B cell (primary cell): ENCODE measurements at regions not wholly inside any gene's neighbourhood (a gene's known extent, or its start where the extent isn't known, plus 50 kb on each side); places are given as distances from the start of the nearest gene placed in this dataset.

Experiments used
- ATAC-seq: fragments of 200-7000 bp; cut with Tn5 transposase; one replicate; pipeline ENCODE4 v1.10.0; 2021; ENCODE audit warnings: low read depth, mild to moderate bottlenecking, moderate number of reproducible peaks, moderate library complexity
- CTCF ChIA-PET: fragments of 350-600 bp; sonication (Branson Sonifier 250); formaldehyde crosslinking; loops from one replicate; lab custom pipeline; 2021; ENCODE audit warnings: antibody characterized with exemption, inconsistent platforms; lab: Charles Lee
- POLR2A ChIA-PET: fragments of 350-600 bp; sonication (Branson Sonifier 250); formaldehyde crosslinking; loops from one replicate; lab custom pipeline; 2021; ENCODE audit warnings: antibody characterized with exemption; lab: Charles Lee
- DNase-seq: peaks from one replicate; pipeline ENCODE4 v3.0.0; 2013
- H2AFZ ChIP-seq: 2 replicates; pipeline ENCODE4 v1.6.1; 2012; ENCODE audit warnings: mild to moderate bottlenecking, low read depth, low read length; ENCODE audit not compliant: insufficient read depth, poor library complexity, severe bottlenecking
- H3K27ac ChIP-seq, 2 donors: 1 replicate in 1 of 2; 2 replicates in 1 of 2; pipeline ENCODE4 v1.5.1; 2012 to 2013; ENCODE audit warnings: low read length in 2 of 2, mild to moderate bottlenecking in 2 of 2, moderate library complexity in 1 of 2
- H3K27me3 ChIP-seq, 4 experiments: fragments of 200-600 bp in 1 of 4; sonication (generic) in 1 of 4; replicated peaks in 1 of 4; 1 replicate in 2 of 4; 2 replicates in 2 of 4; pipeline versions ENCODE4 v1.6.1 to v1.7.0; 2013 to 2016; ENCODE audit warnings: low read length in 3 of 4, mild to moderate bottlenecking in 2 of 4, mixed read lengths in 1 of 4, moderate library complexity in 1 of 4; ENCODE audit not compliant: insufficient read depth in 4 of 4, control insufficient read depth in 3 of 4; ENCODE audit errors: control extremely low read depth in 1 of 4
- H3K36me3 ChIP-seq, 2 experiments: replicated peaks in 1 of 2; 1 replicate in 1 of 2; 2 replicates in 1 of 2; pipeline versions ENCODE4 v1.6.1 to v1.7.1; 2013; ENCODE audit warnings: low read length in 1 of 2; ENCODE audit not compliant: insufficient read depth in 2 of 2, control insufficient read depth in 1 of 2; ENCODE audit errors: control extremely low read depth in 1 of 2, extremely low read depth in 1 of 2
- H3K4me1 ChIP-seq, 2 donors: fragments of 200-600 bp in 1 of 2; sonication (generic) in 1 of 2; 1 replicate in 1 of 2; 2 replicates in 1 of 2; pipeline versions ENCODE4 v1.5.1 to v1.6.1; 2013 to 2017; ENCODE audit warnings: low read length in 2 of 2; ENCODE audit not compliant: control insufficient read depth in 2 of 2, insufficient read depth in 2 of 2
- H3K4me2 ChIP-seq: replicated peaks from 2 replicates; pipeline ENCODE3; 2012; ENCODE audit warnings: mild to moderate bottlenecking, low read depth, low read length; ENCODE audit not compliant: poor library complexity, severe bottlenecking
- H3K4me3 ChIP-seq, 5 experiments: fragments of 200-600 bp in 1 of 5; sonication (generic) in 1 of 5; 1 replicate in 3 of 5; 2 replicates in 2 of 5; pipeline versions ENCODE4 v1.5.1 to v1.7.0; 2011 to 2016; ENCODE audit warnings: low read length in 4 of 5, mild to moderate bottlenecking in 4 of 5, low read depth in 2 of 5, control low read depth in 1 of 5, moderate library complexity in 1 of 5; ENCODE audit not compliant: insufficient read depth in 1 of 5; ENCODE audit errors: control extremely low read depth in 1 of 5, extremely low read depth in 1 of 5
- H3K79me2 ChIP-seq: fragments of 200-600 bp; sonication (generic); one replicate; pipeline ENCODE4 v1.6.0; 2016; ENCODE audit warnings: low read length; ENCODE audit not compliant: control insufficient read depth, insufficient read depth
- H3K9ac ChIP-seq: fragments of 200-600 bp; sonication (generic); 2 replicates; pipeline ENCODE4 v1.6.1; 2017; ENCODE audit warnings: mild to moderate bottlenecking, low read length, moderate library complexity
- H3K9me3 ChIP-seq, 3 donors: one replicate each; pipeline versions ENCODE4 v1.6.1 to v1.7.1; 2013; ENCODE audit warnings: low read length in 2 of 3; ENCODE audit not compliant: control insufficient read depth in 2 of 3, insufficient read depth in 1 of 3; ENCODE audit errors: control extremely low read depth in 1 of 3
- H4K20me1 ChIP-seq: 2 replicates; pipeline ENCODE4 v1.6.0; 2012; ENCODE audit warnings: mild to moderate bottlenecking, low read length; ENCODE audit not compliant: insufficient read depth, control insufficient read depth, poor library complexity, severe bottlenecking
- H3K27ac Mint-ChIP-seq: one replicate; pipeline ENCODE4 v1.8.0; 2021; ENCODE audit warnings: mixed read lengths
- H3K27me3 Mint-ChIP-seq: one replicate; pipeline ENCODE4 v1.8.0; 2021; ENCODE audit warnings: mixed read lengths
- H3K4me1 Mint-ChIP-seq: one replicate; pipeline ENCODE4 v1.8.0; 2021; ENCODE audit warnings: mixed read lengths
- H3K4me3 Mint-ChIP-seq: one replicate; pipeline ENCODE4 v1.8.0; 2021; ENCODE audit warnings: mixed read lengths
- H3K9me3 Mint-ChIP-seq: one replicate; pipeline ENCODE4 v1.8.0; 2022; ENCODE audit warnings: mixed read lengths; ENCODE audit not compliant: insufficient read depth
- EZH2 ChIP-seq: IDR thresholded peaks from 2 replicates; pipeline ENCODE4 v1.6.1; 2012; ENCODE audit warnings: borderline replicate concordance, low read depth, mild to moderate bottlenecking, moderate library complexity, low read length; ENCODE audit not compliant: insufficient read depth, poor library complexity, severe bottlenecking
- WGBS: methylation state at CpG from one replicate; pipeline ENCODE4 v1.1.5; 2013; ENCODE audit warnings: missing lambda C conversion rate; ENCODE audit not compliant: insufficient coverage; 5-methylcytosine and 5-hydroxymethylcytosine counted together
- intact Hi-C: fragments of 100-400 bp; cut with micrococcal nuclease; formaldehyde crosslinking; loops from one replicate; pipeline ENCODE4 v1.10.0; 2022
- TF ChIP-seq, protein P1 (sequence below): fragments of 200-600 bp; IDR thresholded peaks from one replicate; pipeline ENCODE4 v1.8.0; 2022; ENCODE audit warnings: antibody characterized with exemption, mild to moderate bottlenecking

DNA sequence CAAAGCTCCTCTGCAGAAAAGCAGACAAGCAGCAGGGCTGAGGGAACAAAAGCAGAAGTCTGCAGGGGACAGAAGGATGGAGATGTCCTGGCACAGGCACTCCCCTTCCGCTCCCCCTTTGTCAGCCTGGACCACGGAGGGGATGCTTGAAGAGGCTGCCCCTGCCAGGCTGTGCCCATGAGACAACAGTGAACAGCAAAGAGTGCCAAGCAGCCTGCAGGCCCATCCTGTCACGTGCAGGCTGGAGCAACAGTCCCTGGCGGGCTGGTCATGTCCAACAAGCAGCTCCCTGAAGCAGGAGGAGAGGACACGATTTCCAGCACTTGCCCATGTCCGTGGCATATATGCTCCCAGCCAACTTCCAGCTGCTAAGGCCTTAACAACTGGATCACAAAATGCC is 132.3 kb downstream of the IRX2 start:
- no peak for ATAC-seq
- Histone ChIP-seq H3K4me2 (no peak overlapping the region), H3K9ac (no peak overlapping the region), H3K79me2 (no peaks in the 10 kb centered on the region), H3K36me3 (no peaks in the 10 kb centered on the region), H3K27ac (no peak overlapping the region), H3K4me3 (no peak overlapping the region), H4K20me1 (no peaks in the 10 kb centered on the region), H3K4me1 (no peaks in the 10 kb centered on the region), H3K27me3 (no peaks in the 10 kb centered on the region), H3K9me3 (peaks cover 0 to 26% (median 0%) of the 10 kb centered on the region in 3 donors), H2AFZ (no peak overlapping the region)
- intact Hi-C loops: no loop called here
- no peak for DNase-seq
- H3K27me3 Mint-ChIP-seq: no peaks in the 10 kb centered on the region
- H3K9me3 Mint-ChIP-seq: peaks cover 3% of the 10 kb centered on the region
- no peak overlapping the region for H3K4me3 Mint-ChIP-seq
- CTCF ChIA-PET: no interaction called here
- TF ChIP-seq EZH2: no peak
- TF ChIP-seq, protein P1, sequence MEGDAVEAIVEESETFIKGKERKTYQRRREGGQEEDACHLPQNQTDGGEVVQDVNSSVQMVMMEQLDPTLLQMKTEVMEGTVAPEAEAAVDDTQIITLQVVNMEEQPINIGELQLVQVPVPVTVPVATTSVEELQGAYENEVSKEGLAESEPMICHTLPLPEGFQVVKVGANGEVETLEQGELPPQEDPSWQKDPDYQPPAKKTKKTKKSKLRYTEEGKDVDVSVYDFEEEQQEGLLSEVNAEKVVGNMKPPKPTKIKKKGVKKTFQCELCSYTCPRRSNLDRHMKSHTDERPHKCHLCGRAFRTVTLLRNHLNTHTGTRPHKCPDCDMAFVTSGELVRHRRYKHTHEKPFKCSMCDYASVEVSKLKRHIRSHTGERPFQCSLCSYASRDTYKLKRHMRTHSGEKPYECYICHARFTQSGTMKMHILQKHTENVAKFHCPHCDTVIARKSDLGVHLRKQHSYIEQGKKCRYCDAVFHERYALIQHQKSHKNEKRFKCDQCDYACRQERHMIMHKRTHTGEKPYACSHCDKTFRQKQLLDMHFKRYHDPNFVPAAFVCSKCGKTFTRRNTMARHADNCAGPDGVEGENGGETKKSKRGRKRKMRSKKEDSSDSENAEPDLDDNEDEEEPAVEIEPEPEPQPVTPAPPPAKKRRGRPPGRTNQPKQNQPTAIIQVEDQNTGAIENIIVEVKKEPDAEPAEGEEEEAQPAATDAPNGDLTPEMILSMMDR: no peak
- WGBS: 65% methylated on average over 6 of the region's 6 CpGs
- H3K4me1 Mint-ChIP-seq: no peaks in the 10 kb centered on the region
- H3K27ac Mint-ChIP-seq: no peak overlapping the region
- POLR2A ChIA-PET: no interaction called here

DNA sequence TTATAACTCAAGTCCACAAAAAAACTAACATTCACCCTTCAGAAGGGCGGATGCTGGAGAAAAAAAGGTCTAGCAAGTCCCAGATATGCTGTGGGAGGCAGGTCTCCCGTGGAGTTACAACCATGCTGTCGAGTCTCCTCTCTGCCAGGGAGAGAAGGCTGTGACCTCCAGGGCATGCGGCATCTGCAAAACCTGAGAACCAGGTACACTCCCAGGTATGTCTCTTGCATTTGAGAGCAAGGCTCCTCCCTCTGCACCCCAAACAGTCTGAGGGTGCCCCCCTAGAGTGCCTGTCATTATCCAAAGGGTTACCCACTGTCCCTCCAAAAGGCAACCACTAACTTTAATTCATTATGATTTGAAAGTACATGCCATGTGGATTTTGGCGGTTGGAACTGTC is 134.0 kb downstream of the IRX2 start:
- peaks cover 0 to 27% (median 0%) of the 10 kb centered on the region in 3 donors for H3K9me3 ChIP-seq
- Mint-ChIP-seq H3K27ac (no peak overlapping the region), H3K27me3 (no peaks in the 10 kb centered on the region), H3K4me1 (no peaks in the 10 kb centered on the region), H3K9me3 (peaks cover 5% of the 10 kb centered on the region), H3K4me3 (no peak overlapping the region)
- no peak overlapping the region for H3K4me2 ChIP-seq
- no peaks in the 10 kb centered on the region for H3K36me3 ChIP-seq
- H3K9ac ChIP-seq: no peak overlapping the region
- H4K20me1 ChIP-seq: no peaks in the 10 kb centered on the region
- no peaks in the 10 kb centered on the region for H3K4me1 ChIP-seq
- 58% methylated on average over 3 of the region's 5 CpGs for WGBS
- no peak for DNase-seq
- H3K27me3 ChIP-seq: no peaks in the 10 kb centered on the region
- no peak overlapping the region for H3K27ac ChIP-seq
- intact Hi-C loops: no loop called here
- ATAC-seq: no peak
- no peak overlapping the region for H3K4me3 ChIP-seq
- no peaks in the 10 kb centered on the region for H3K79me2 ChIP-seq
- H2AFZ ChIP-seq: no peak overlapping the region
- no peak for TF ChIP-seq EZH2
- TF ChIP-seq, protein P1: no peak
- CTCF ChIA-PET: no interaction called here
- POLR2A ChIA-PET: no interaction called here
